Osteoblast (primary cell): ENCODE measurements at regions not wholly inside any gene's neighbourhood (a gene's known extent, or its start where the extent isn't known, plus 50 kb on each side); places are given as distances from the start of the nearest gene placed in this dataset.

Experiments used
- DNase-seq: peaks from one replicate; pipeline ENCODE4 v3.0.0; 2011; ENCODE audit warnings: low spot score, mixed read lengths; ENCODE audit not compliant: insufficient read length; ENCODE audit errors: missing footprints
- H2AFZ ChIP-seq: 2 replicates; pipeline ENCODE4 v1.6.0; 2011; ENCODE audit warnings: mild to moderate bottlenecking, low read length
- H3K27ac ChIP-seq: 2 replicates; pipeline ENCODE4 v1.5.1; 2011; ENCODE audit warnings: mild to moderate bottlenecking, low read depth, low read length, moderate library complexity
- H3K27me3 ChIP-seq: 2 replicates; pipeline ENCODE4 v1.6.0; 2012; ENCODE audit warnings: mild to moderate bottlenecking, control low read depth, inconsistent platforms, low read length, moderate library complexity; ENCODE audit not compliant: insufficient read depth
- H3K36me3 ChIP-seq: 2 replicates; pipeline ENCODE4 v1.5.1; 2011; ENCODE audit warnings: mild to moderate bottlenecking, low read length, control low read depth, moderate library complexity; ENCODE audit not compliant: insufficient read depth
- H3K4me1 ChIP-seq: 2 replicates; pipeline ENCODE4 v1.5.1; 2011; ENCODE audit warnings: mild to moderate bottlenecking, low read length, control low read depth, moderate library complexity; ENCODE audit not compliant: insufficient read depth
- H3K4me2 ChIP-seq: 2 replicates; pipeline ENCODE4 v1.6.0; 2011; ENCODE audit warnings: mild to moderate bottlenecking, low read length; ENCODE audit not compliant: insufficient read depth
- H3K4me3 ChIP-seq: fragments of 200-600 bp; sonication (generic); 3 replicates; pipeline ENCODE4 v1.5.1; 2012; ENCODE audit warnings: mild to moderate bottlenecking, low read length, inconsistent platforms; ENCODE audit not compliant: insufficient read depth
- H3K79me2 ChIP-seq: 2 replicates; pipeline ENCODE4 v1.6.0; 2012; ENCODE audit warnings: mild to moderate bottlenecking, low read length, control low read depth, inconsistent platforms; ENCODE audit not compliant: insufficient read depth
- H3K9me3 ChIP-seq: 2 replicates; pipeline ENCODE4 v1.5.1; 2011; ENCODE audit warnings: low read depth, low read length, control low read depth
- H4K20me1 ChIP-seq: 2 replicates; pipeline ENCODE4 v1.6.0; 2012; ENCODE audit warnings: mild to moderate bottlenecking, low read length, control low read depth; ENCODE audit not compliant: insufficient read depth
- TF ChIP-seq, protein P1 (sequence below): IDR thresholded peaks from 2 replicates; pipeline ENCODE4 v1.5.1; 2011; ENCODE audit warnings: mild to moderate bottlenecking, low read depth, low read length, moderate library complexity; ENCODE audit errors: extremely low read depth

- Histone ChIP-seq H3K4me3 (no peak overlapping the region), H3K4me2 (no peak overlapping the region), H3K36me3 (no peaks in the 10 kb centered on the region), H3K27ac (no peak overlapping the region), H3K27me3 (no peaks in the 10 kb centered on the region), H4K20me1 (no peaks in the 10 kb centered on the region), H3K9me3 (no peaks in the 10 kb centered on the region), H3K4me1 (peaks cover 3% of the 10 kb centered on the region), H3K79me2 (no peaks in the 10 kb centered on the region), H2AFZ (no peak overlapping the region)
- TF ChIP-seq, protein P1, sequence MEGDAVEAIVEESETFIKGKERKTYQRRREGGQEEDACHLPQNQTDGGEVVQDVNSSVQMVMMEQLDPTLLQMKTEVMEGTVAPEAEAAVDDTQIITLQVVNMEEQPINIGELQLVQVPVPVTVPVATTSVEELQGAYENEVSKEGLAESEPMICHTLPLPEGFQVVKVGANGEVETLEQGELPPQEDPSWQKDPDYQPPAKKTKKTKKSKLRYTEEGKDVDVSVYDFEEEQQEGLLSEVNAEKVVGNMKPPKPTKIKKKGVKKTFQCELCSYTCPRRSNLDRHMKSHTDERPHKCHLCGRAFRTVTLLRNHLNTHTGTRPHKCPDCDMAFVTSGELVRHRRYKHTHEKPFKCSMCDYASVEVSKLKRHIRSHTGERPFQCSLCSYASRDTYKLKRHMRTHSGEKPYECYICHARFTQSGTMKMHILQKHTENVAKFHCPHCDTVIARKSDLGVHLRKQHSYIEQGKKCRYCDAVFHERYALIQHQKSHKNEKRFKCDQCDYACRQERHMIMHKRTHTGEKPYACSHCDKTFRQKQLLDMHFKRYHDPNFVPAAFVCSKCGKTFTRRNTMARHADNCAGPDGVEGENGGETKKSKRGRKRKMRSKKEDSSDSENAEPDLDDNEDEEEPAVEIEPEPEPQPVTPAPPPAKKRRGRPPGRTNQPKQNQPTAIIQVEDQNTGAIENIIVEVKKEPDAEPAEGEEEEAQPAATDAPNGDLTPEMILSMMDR = no peak
- no peak for DNase-seq
Measured at GRCh38 chr12:89775986-89776365, 67.3 kb upstream of the ATP2B1 start.

DNA sequence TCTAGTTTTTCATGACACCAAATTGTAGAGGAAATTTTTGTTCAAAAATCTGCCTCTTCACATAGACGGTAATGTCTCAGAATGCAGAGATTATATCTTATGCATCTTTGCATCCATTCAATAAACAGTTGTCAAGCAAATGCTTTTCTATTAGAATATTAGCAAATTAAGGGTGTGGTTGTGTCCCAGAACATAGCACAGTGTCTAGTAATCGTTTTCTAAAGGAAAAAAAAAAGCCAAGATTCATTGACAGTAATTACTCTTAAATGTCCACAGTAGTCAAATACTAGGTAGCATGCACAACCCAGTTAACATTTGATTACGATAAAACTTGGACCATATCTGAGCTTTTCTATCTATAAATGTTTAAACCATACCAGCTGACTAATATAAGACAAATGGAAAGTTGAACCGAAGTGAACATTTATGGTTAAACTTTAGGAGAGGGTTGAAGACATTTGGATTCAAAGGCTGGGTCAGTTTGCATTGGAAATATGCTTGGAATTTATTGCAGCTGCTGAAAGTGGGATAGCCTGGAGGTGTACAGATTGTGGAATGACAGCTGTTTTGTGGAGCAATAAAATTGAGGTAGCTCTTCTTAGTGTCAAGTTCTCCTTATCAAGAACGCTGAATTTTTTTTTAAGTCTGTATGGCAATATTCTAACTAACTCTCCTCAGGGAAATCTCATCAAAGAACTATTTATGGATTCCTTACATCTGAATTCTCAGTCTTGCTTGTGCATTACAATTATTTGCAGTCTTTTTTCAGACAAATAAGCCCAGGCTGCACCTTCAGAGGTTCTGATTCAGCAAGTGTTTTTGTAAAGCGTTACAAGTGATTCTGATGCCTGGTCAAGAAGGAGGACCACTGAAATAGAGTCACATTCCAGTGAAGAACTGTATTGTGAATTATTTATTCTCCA, 66.7 kb upstream of the ATP2B1 start:
- Histone ChIP-seq H3K4me1 (peaks cover 3% of the 10 kb centered on the region), H3K27me3 (no peaks in the 10 kb centered on the region), H3K36me3 (no peaks in the 10 kb centered on the region), H3K9me3 (no peaks in the 10 kb centered on the region), H4K20me1 (no peaks in the 10 kb centered on the region), H2AFZ (no peak overlapping the region), H3K27ac (no peak overlapping the region), H3K79me2 (no peaks in the 10 kb centered on the region), H3K4me3 (no peak overlapping the region), H3K4me2 (no peak overlapping the region)
- no peak for DNase-seq
- TF ChIP-seq, protein P1 = no peak

DNA sequence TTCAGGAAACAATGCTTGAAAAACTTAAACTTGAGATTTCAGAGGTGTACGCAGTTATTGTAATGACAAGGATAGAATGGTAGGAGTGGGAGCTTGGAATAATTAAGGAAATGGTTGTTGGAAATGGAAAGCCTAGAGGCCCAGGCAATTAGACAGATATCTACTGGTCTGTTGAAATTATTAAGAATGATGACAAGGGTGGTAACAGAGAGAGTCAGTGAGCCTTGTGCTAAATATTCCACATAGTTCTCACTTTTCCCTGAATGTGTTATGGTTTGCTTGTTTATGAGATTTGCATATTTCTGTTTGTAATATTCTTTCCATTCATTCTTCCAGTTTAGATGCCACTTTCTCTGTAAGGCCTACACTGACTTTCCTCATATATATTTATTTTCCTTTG, 66.0 kb upstream of the ATP2B1 start:
- Histone ChIP-seq H3K79me2 (no peaks in the 10 kb centered on the region), H3K4me1 (peaks cover 4% of the 10 kb centered on the region), H3K9me3 (no peaks in the 10 kb centered on the region), H3K4me3 (no peak overlapping the region), H4K20me1 (no peaks in the 10 kb centered on the region), H2AFZ (no peak overlapping the region), H3K4me2 (no peak overlapping the region), H3K27ac (no peak overlapping the region), H3K27me3 (no peaks in the 10 kb centered on the region), H3K36me3 (no peaks in the 10 kb centered on the region)
- no peak for DNase-seq
- TF ChIP-seq, protein P1 = no peak

GRCh38 chr12:89770391-89770790, 61.8 kb upstream of the ATP2B1 start:
- TF ChIP-seq, protein P1 = no peak
- Histone ChIP-seq H3K79me2 (no peaks in the 10 kb centered on the region), H3K4me2 (no peak overlapping the region), H3K4me1 (peaks cover 16% of the 10 kb centered on the region), H4K20me1 (no peaks in the 10 kb centered on the region), H3K27me3 (no peaks in the 10 kb centered on the region), H3K9me3 (no peaks in the 10 kb centered on the region), H3K36me3 (no peaks in the 10 kb centered on the region), H3K27ac (no peak overlapping the region), H3K4me3 (no peak overlapping the region), H2AFZ (no peak overlapping the region)
- no peak for DNase-seq
